Astrocyte (in vitro differentiated cells and primary cell): ENCODE measurements at regions not wholly inside any gene's neighbourhood (a gene's known extent, or its start where the extent isn't known, plus 50 kb on each side); places are given as distances from the start of the nearest gene placed in this dataset.

ENCODE experiments used
- DNase-seq: peaks from one replicate; pipeline ENCODE4 v3.0.0-alpha.2; 2010; ENCODE audit warnings: low read depth
- FAIRE-seq: peaks from 2 replicates; lab custom pipeline; 2011; peaks lifted over from hg19 to GRCh38; lab: Jason Lieb, UNC
- H2AFZ ChIP-seq: 2 replicates; pipeline ENCODE4 v1.6.0; 2012; ENCODE audit warnings: low read depth, low read length, inconsistent platforms
- H3K27ac ChIP-seq: 2 replicates; pipeline ENCODE4 v1.5.1; 2011; ENCODE audit warnings: low read depth, low read length, inconsistent platforms
- H3K27me3 ChIP-seq: 2 replicates; pipeline ENCODE4 v1.6.0; 2011; ENCODE audit warnings: low read length, inconsistent platforms; ENCODE audit not compliant: insufficient read depth
- H3K36me3 ChIP-seq: 2 replicates; pipeline ENCODE4 v1.5.1; 2011; ENCODE audit warnings: low read length, inconsistent platforms; ENCODE audit not compliant: insufficient read depth
- H3K4me1 ChIP-seq: 2 replicates; pipeline ENCODE4 v1.5.1; 2011; ENCODE audit warnings: low read length, inconsistent platforms; ENCODE audit not compliant: insufficient read depth
- H3K4me2 ChIP-seq: 2 replicates; pipeline ENCODE4 v1.6.0; 2012; ENCODE audit warnings: low read length, inconsistent platforms
- H3K4me3 ChIP-seq: 2 replicates; pipeline ENCODE4 v1.5.1; 2011; ENCODE audit warnings: low read depth, mild to moderate bottlenecking, low read length, inconsistent platforms; ENCODE audit not compliant: insufficient read depth
- H3K79me2 ChIP-seq: 2 replicates; pipeline ENCODE4 v1.6.0; 2012; ENCODE audit warnings: mild to moderate bottlenecking, low read length, inconsistent platforms; ENCODE audit not compliant: insufficient read depth
- H3K9ac ChIP-seq: 2 replicates; pipeline ENCODE4 v1.6.0; 2012; ENCODE audit warnings: mild to moderate bottlenecking, low read length, inconsistent platforms
- H3K9me3 ChIP-seq: 2 replicates; pipeline ENCODE4 v1.5.1; 2012; ENCODE audit warnings: low read depth, mild to moderate bottlenecking, low read length, inconsistent platforms; ENCODE audit not compliant: insufficient read depth
- H4K20me1 ChIP-seq: 2 replicates; pipeline ENCODE4 v1.6.0; 2012; ENCODE audit warnings: low read length, inconsistent platforms; ENCODE audit not compliant: insufficient read depth
- H3K27ac Mint-ChIP-seq: one replicate; pipeline ENCODE4 v1.8.0; 2021; ENCODE audit warnings: mild to moderate bottlenecking, mixed read lengths; ENCODE audit not compliant: unreplicated experiment
- H3K27me3 Mint-ChIP-seq: one replicate; pipeline ENCODE4 v1.8.0; 2021; ENCODE audit warnings: low read depth, mixed read lengths; ENCODE audit not compliant: unreplicated experiment
- H3K36me3 Mint-ChIP-seq: one replicate; pipeline ENCODE4 v1.8.0; 2021; ENCODE audit warnings: low read depth, mixed read lengths; ENCODE audit not compliant: unreplicated experiment
- H3K4me1 Mint-ChIP-seq: one replicate; pipeline ENCODE4 v1.8.0; 2021; ENCODE audit warnings: low read depth, mixed read lengths; ENCODE audit not compliant: unreplicated experiment
- H3K4me3 Mint-ChIP-seq: one replicate; pipeline ENCODE4 v1.8.0; 2021; ENCODE audit warnings: mild to moderate bottlenecking, moderate library complexity, mixed read lengths; ENCODE audit not compliant: unreplicated experiment
- H3K9me3 Mint-ChIP-seq: one replicate; pipeline ENCODE4 v1.8.0; 2021; ENCODE audit warnings: mild to moderate bottlenecking, mixed read lengths; ENCODE audit not compliant: unreplicated experiment
- CTCF ChIP-seq: IDR thresholded peaks from 2 replicates; pipeline ENCODE4 v1.5.1; 2011; ENCODE audit warnings: low read depth, mild to moderate bottlenecking, inconsistent platforms, low read length, moderate library complexity; ENCODE audit not compliant: insufficient read depth
- EZH2 ChIP-seq: IDR thresholded peaks from 2 replicates; pipeline ENCODE4 v1.6.1; 2012; ENCODE audit warnings: mild to moderate bottlenecking, low read length, inconsistent platforms; ENCODE audit not compliant: insufficient read depth

DNA sequence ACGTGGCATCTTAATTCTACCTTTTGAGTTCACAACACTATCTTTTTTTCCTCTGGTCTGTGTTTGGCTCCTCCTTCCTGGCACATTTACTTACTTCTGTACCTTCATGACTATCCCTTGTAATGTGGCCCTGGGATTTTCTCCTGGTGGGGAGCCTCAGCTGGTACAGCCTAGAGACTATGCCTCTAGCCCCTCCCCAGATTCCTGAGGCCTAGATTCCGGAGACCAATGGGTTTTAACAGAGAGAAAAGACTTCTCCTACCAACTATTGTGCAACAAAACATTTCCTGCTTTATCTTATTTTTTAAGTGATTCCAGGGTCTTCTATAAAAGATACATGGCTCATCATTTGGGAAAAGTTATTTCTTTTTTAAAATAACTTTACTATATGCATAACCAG is 216.2 kb upstream of the KRR1 start:
- no peak overlapping the region for H3K4me3 ChIP-seq
- H3K27ac ChIP-seq, result no peak overlapping the region
- no peaks in the 10 kb centered on the region for H3K27me3 ChIP-seq
- no peak for TF ChIP-seq EZH2
- TF ChIP-seq CTCF, result no peak
- no peak for DNase-seq
- H3K9ac ChIP-seq, result no peak overlapping the region
- Mint-ChIP-seq H3K4me3 (no peak overlapping the region), H3K4me1 (peaks cover 32% of the 10 kb centered on the region), H3K27ac (no peak overlapping the region), H3K9me3 (no peaks in the 10 kb centered on the region), H3K36me3 (no peaks in the 10 kb centered on the region), H3K27me3 (no peaks in the 10 kb centered on the region)
- H3K4me2 ChIP-seq, result no peak overlapping the region
- FAIRE-seq, result no peak
- no peaks in the 10 kb centered on the region for H3K36me3 ChIP-seq
- no peak overlapping the region for H2AFZ ChIP-seq
- H3K9me3 ChIP-seq, result no peaks in the 10 kb centered on the region
- peaks cover 24% of the 10 kb centered on the region for H3K4me1 ChIP-seq
- H3K79me2 ChIP-seq, result no peaks in the 10 kb centered on the region
- no peaks in the 10 kb centered on the region for H4K20me1 ChIP-seq

DNA sequence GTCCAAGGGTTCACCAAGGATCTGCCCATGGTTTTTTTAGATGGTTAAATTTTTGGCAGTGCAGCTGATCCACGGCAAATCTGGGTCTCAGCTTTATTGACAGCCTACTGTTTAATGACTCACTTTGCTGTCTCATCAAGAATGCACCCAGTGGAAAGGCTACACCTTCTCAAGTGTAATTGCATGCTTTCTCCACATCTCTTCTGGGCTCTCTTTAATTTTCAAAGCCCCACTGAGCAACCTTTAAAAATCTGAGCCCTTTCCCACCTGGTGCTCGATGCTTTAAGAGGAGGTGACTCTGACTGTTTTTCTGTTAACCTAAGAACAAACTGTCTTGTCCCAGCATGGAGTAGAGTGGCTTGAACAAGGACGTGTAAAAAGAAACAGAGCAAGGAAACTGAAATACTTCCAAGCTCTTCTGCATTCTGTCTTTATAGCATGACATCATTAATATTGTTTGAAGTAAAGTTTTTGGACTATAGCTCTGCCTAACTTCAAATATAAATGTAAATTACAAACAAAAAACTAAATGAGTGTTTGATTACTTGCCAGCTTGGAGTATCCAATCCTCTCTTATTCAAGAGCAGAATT is 214.2 kb upstream of the KRR1 start:
- Mint-ChIP-seq H3K36me3 (no peaks in the 10 kb centered on the region), H3K4me1 (peaks cover 50% of the 10 kb centered on the region), H3K27ac (peak overlapping the region; percentile 92), H3K9me3 (no peaks in the 10 kb centered on the region), H3K27me3 (no peaks in the 10 kb centered on the region), H3K4me3 (no peak overlapping the region)
- Histone ChIP-seq H3K4me2 (peak overlapping the region; percentile 69), H3K9me3 (no peaks in the 10 kb centered on the region), H2AFZ (peak overlapping the region; percentile 14), H3K79me2 (no peaks in the 10 kb centered on the region), H3K27ac (peak overlapping the region; percentile 68), H3K27me3 (no peaks in the 10 kb centered on the region), H3K9ac (no peak overlapping the region), H3K4me1 (peaks cover 43% of the 10 kb centered on the region), H3K36me3 (no peaks in the 10 kb centered on the region), H3K4me3 (no peak overlapping the region), H4K20me1 (no peaks in the 10 kb centered on the region)
- DNase-seq, result peak; percentile 71
- FAIRE-seq, result peak; percentile 75
- TF ChIP-seq CTCF (peak; percentile 25), EZH2 (no peak)

DNA sequence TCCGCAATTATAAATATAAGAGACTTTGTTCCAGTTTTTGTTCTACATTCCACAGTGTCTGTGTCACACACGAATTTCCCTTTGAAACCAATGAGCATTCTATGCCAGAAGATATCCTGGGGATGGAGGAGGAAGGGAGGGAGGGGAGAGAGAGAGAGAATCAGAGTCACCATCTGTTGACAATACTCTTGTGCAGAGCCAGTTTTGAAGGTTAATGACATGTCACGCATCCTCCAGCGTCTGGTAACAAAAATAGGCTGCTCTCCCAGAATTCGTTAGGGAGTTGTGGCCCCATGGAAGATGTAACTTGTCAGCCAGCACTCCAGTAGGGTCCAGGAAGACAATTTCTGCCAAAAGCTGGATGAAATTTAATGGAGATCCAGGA is 213.5 kb upstream of the KRR1 start:
- Mint-ChIP-seq H3K27me3 (no peaks in the 10 kb centered on the region), H3K4me3 (no peak overlapping the region), H3K4me1 (peaks cover 50% of the 10 kb centered on the region), H3K9me3 (peaks cover 3% of the 10 kb centered on the region), H3K36me3 (no peaks in the 10 kb centered on the region), H3K27ac (peak overlapping the region; percentile 92)
- no peaks in the 10 kb centered on the region for H3K36me3 ChIP-seq
- no peaks in the 10 kb centered on the region for H3K9me3 ChIP-seq
- peak; percentile 77 for FAIRE-seq
- peak; percentile 85 for DNase-seq
- no peaks in the 10 kb centered on the region for H3K79me2 ChIP-seq
- no peak overlapping the region for H2AFZ ChIP-seq
- TF ChIP-seq CTCF (no peak), EZH2 (no peak)
- peaks cover 43% of the 10 kb centered on the region for H3K4me1 ChIP-seq
- no peak overlapping the region for H3K4me3 ChIP-seq
- peak overlapping the region; percentile 69 for H3K4me2 ChIP-seq
- H3K27me3 ChIP-seq, result no peaks in the 10 kb centered on the region
- H3K27ac ChIP-seq, result peak overlapping the region; percentile 68
- peak overlapping the region; percentile 25 for H3K9ac ChIP-seq
- no peaks in the 10 kb centered on the region for H4K20me1 ChIP-seq
